DND-41 (cell line): ENCODE measurements at regions not wholly inside any gene's neighbourhood (a gene's known extent, or its start where the extent isn't known, plus 50 kb on each side); places are given as distances from the start of the nearest gene placed in this dataset.

Source experiments
- EZH2 ChIP-seq: IDR thresholded peaks from 3 replicates; pipeline ENCODE4 v1.6.1; 2012; ENCODE audit warnings: borderline replicate concordance, low read depth, mild to moderate bottlenecking, moderate library complexity, low read length, inconsistent platforms; ENCODE audit not compliant: severe bottlenecking
- TF ChIP-seq, protein P1 (sequence below): IDR thresholded peaks from 2 replicates; pipeline ENCODE4 v1.5.1; 2012; ENCODE audit warnings: borderline replicate concordance, low read length, moderate library complexity, mild to moderate bottlenecking; ENCODE audit not compliant: poor library complexity, severe bottlenecking; ENCODE audit errors: extremely low read depth

GRCh38 chr5:174920906-174921550 is 196.6 kb downstream of the MSX2 start:
- TF ChIP-seq, protein P1, sequence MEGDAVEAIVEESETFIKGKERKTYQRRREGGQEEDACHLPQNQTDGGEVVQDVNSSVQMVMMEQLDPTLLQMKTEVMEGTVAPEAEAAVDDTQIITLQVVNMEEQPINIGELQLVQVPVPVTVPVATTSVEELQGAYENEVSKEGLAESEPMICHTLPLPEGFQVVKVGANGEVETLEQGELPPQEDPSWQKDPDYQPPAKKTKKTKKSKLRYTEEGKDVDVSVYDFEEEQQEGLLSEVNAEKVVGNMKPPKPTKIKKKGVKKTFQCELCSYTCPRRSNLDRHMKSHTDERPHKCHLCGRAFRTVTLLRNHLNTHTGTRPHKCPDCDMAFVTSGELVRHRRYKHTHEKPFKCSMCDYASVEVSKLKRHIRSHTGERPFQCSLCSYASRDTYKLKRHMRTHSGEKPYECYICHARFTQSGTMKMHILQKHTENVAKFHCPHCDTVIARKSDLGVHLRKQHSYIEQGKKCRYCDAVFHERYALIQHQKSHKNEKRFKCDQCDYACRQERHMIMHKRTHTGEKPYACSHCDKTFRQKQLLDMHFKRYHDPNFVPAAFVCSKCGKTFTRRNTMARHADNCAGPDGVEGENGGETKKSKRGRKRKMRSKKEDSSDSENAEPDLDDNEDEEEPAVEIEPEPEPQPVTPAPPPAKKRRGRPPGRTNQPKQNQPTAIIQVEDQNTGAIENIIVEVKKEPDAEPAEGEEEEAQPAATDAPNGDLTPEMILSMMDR = no peak
- TF ChIP-seq EZH2 = no peak
